GM18508 (cell line): ENCODE measurements at regions not wholly inside any gene's neighbourhood (a gene's known extent, or its start where the extent isn't known, plus 50 kb on each side); places are given as distances from the start of the nearest gene placed in this dataset.

ENCODE experiments used
- ATAC-seq: cut with Tn5 transposase; IDR thresholded peaks from one replicate; pipeline ENCODE4 v1.9.1; 2021; ENCODE audit warnings: moderate number of reproducible peaks; ENCODE audit not compliant: insufficient read depth, unreplicated experiment

GRCh38 chr2:51084750-51085149 lies 52.8 kb upstream of the NRXN1 start:
- ATAC-seq = no peak
